ENCODE measurements at regions not wholly inside any gene's neighbourhood (a gene's known extent, or its start where the extent isn't known, plus 50 kb on each side); places are given as distances from the start of the nearest gene placed in this dataset.

DNA sequence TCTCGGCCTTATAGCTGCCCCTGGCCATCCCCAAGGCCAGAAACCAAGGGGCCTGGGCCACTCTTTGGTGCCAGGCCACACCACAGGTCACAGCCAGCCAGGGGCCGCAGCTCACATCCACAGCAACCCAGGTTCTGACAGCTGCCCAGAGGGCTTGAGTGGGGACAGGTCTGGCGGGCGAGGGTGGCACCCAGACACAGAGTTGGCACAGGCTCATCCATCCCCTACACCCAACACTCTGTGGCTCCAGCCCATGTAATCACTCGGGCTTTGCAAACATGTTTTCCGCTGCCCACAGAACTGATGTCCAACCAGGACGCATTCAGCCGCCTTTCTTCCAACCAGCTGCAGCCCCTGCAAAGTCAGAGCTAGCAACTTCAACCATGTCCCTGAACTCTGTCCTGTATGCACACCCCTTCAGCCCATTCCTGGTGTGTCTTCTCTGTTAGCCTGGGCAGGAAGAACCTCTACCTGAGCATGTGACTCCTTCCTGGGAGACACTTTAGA is 57.7 kb upstream of the PPP2R2D start:
- intact Hi-C loops (cut with micrococcal nuclease) = no loop called here

GRCh38 chr10:131843881-131844284 is 56.9 kb upstream of the PPP2R2D start:
- intact Hi-C loops (cut with micrococcal nuclease) = no loop called here

GRCh38 chr10:131844529-131845084 is 56.2 kb upstream of the PPP2R2D start:
- intact Hi-C loops (cut with micrococcal nuclease) = no loop called here

DNA sequence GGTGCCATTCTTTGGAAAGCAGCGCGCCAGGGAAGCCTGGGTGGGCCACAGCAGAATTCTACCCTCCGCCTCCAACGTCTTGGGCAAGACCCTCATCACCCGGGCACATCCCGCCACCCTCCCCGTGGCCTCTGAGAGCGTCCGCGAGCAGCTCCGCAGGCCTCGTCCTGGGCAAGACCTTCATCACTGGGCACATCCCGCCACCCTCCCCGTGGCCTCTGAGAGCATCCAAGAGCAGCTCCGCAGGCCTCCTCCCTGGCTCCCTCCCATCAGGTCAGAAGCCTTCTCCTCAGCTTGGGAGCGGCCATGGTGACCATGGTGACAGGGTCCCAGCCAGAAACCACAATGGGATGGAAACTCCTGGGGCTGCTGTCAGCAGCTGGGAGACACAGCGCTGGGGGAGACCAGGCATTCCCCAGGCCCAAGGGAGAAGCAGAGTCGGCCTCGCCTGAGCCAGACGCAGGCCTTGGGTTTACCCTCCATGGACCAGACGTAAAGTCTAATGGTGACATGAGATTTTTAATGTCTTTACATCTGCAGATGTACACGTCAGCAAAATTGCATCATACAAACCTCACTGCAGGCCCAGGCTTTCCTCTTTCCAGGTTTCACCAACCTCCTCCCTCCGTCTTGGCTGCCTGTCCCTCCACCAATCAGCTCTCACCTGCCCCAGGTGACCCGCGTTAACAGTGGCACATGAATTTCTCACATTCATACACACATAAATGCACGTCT is 55.1 kb upstream of the PPP2R2D start:
- intact Hi-C loops (cut with micrococcal nuclease) = no loop called here

GRCh38 chr10:131846240-131847101 is 54.3 kb upstream of the PPP2R2D start:
- intact Hi-C loops (cut with micrococcal nuclease) = no loop called here

DNA sequence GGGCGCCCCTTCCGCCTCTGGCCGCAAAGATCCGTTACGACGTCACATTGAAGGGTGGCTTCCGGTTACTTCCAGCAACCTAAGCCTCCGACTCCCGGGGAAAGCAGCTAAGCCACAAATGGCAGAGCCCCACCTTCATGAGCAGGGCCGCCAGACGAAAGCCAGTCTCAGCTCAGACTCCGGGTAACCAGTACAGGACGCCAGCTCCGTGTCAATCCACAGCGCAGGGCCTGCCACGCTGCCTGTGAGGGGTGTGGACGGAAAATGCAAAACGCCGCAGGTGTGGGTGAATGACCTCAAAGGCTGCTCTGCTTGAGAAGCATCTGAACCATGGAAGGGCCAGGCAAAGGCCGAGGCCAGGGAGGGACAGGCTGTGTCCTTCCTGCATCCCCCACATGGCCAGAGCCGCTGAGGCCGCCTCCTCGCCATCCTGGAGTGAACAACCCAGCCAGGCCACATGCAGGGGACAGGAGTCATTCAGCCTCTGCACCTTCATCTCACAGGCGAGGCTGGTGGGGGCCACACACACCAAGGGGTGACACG is 53.5 kb upstream of the PPP2R2D start:
- intact Hi-C loops (cut with micrococcal nuclease) = no loop called here

- intact Hi-C loops (cut with micrococcal nuclease) = no loop called here
Observed at GRCh38 chr10:131848296-131848695, 52.5 kb upstream of the PPP2R2D start.

DNA sequence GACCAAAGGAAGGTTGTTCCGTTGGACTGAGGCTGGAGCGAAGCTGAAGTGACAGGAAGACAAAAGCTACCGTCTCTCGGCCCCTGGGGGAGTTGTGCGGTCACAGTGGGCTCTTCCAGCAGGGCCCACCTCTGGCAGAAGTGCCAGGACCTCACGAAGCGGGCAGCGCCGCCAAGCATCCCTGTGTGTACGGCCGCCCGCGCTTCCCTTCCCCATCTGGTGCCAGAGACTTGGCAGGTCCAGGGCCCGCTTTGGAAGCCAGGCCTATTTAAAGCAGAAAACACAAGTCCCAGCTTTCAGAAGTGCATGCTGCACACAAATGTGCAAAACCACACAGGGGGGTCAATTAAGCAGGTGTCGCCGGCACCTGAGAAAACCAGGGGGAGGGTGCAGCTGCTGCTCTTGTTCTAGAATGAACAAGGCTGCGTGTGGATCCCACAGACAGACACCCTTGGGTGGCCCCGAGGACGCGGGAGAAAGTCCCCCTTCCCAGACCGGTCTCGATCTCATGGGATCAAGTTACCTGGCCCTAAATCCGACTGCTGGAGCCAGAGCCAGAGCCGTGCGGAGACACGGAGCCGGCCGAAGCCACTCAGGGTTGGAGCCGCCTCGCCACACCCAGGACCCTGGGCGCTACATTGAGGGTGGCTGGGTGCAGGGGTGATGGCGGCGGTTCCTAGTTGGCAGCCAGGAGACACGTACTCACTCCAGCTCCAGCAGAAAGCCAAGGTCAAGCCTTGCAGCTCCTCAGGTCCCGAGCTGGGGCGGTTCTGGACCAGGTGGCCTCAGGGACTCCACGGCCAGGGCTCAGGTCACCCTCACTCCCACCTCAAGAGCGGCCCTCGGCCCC is 51.8 kb upstream of the PPP2R2D start:
- intact Hi-C loops (cut with micrococcal nuclease) = no loop called here

- intact Hi-C loops (cut with micrococcal nuclease) = no loop called here
Observed at GRCh38 chr10:131849591-131850382, 51.0 kb upstream of the PPP2R2D start.

- intact Hi-C loops (cut with micrococcal nuclease) = no loop called here
Observed at GRCh38 chr10:131850383-131850870, 50.4 kb upstream of the PPP2R2D start.
